GM19468 (cell line): ENCODE measurements at regions not wholly inside any gene's neighbourhood (a gene's known extent, or its start where the extent isn't known, plus 50 kb on each side); places are given as distances from the start of the nearest gene placed in this dataset.
A peak's percentile ranks its signal among the peaks of the same experiment; 100 is the strongest.
"Not testable (repeated sequence)": the region's sequence is repeated elsewhere in the genome, so short reads cannot be mapped to it uniquely, and the experiment has no call there.

Experiments used
- ATAC-seq: cut with Tn5 transposase; IDR thresholded peaks from one replicate; pipeline ENCODE4 v1.9.1; 2021; ENCODE audit warnings: mild to moderate bottlenecking, moderate library complexity, moderate number of reproducible peaks; ENCODE audit not compliant: unreplicated experiment; ENCODE audit errors: extremely low read depth

DNA sequence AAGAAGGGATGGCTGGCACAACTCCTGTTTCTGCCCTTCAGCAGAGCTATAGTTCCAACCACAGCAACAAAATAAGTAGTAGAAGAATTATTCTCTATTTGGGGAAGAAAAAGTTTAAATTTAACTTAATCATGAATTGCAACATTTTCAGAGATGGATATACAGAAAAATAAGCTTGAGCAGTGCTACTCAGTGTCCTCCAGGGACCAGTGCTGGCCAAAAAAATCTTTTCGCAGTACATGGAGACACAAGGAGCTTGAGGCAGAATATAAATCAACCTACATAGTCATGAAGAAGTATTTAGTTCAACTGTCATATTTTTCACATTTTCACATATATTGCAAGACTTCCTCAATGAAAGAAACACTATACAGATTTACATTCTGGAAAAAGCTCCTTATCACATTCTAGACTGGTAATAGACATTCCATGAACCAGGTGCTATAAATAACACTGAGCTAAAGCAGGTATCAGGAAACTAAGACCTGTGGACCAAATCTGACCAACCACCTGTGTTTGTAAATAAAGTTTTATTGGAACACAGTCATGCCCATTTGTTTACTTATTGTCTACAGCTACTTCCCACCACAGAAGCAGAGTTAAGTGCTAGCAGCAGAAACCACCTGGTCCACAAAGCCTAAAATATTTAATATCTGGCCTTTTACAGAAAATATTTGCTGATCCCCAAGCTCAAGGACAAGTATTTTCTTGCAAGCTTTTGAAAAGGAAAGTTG, 101.9 kb downstream of the RGS21 start:
- ATAC-seq, result no peak

DNA sequence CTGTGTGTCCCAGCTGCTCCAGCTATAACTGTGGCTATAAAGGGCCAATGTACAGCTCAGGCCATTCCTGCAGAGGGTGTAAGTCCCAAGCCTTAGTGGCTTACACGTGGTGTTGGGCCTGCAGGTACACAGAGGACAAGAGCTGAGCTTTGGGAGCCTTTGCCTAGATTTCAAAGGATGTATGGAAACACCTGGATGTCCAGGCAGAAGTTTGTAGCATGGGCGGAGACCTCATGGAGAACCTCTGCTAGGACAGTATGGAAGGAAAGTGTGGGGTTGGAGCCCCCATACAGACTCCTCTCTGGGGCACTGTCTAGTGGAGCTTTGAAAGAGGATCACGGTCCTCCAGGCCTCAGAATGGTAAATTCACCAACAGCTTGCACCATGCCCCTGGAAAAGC, 113.9 kb downstream of the RGS21 start:
- no peak for ATAC-seq

- ATAC-seq, result no peak
These were observed 118.9 kb downstream of the RGS21 start for GRCh38 chr1:192435704-192436103.

DNA sequence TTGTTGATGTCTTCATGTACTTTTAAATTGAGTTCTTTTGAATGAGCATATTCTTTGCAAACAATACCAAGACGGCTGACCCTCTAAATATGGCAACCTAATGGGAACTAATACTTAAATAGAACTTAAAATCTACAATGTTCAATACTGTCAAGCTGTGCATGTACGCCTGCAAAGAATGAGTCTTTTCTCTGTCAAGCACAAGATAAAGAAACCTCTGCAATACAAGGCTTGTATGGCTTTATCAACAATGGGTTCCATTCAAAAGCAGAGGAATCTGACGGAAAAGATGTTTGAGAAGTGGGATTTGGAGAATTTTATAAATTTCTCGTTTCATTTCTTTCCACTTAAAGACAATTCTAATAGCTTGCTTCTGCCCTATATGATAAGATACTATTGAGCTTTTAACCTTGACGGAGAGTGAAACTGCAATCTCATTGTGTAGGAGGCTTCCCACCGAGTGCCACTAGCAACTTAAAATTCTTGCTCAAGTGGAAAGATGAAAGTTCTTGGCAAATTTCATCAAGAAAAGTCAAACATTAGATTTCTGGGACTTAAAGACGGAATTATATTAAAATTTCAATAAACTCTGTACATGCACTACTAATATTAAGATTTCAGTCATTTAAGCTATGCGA, 119.8 kb downstream of the RGS21 start:
- ATAC-seq, result no peak

DNA sequence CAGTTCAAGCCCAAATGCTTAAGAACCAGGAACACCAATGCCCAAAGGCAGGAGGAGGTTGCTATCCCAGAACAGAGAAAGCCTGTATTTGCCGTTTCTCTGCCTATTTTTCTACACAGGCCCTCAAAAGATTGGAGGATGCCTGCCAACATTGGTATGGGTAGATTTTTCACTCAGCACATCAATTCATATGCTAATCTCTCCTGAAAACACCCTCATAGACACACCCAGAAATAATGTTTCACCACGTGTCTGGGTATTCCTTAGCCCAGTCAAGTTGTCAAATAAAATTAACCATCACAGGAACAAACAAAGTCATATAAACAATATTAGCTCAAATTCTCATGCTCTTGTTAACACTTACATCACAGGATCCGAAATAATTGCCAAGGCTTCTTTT, 121.9 kb downstream of the RGS21 start:
- ATAC-seq, result no peak

DNA sequence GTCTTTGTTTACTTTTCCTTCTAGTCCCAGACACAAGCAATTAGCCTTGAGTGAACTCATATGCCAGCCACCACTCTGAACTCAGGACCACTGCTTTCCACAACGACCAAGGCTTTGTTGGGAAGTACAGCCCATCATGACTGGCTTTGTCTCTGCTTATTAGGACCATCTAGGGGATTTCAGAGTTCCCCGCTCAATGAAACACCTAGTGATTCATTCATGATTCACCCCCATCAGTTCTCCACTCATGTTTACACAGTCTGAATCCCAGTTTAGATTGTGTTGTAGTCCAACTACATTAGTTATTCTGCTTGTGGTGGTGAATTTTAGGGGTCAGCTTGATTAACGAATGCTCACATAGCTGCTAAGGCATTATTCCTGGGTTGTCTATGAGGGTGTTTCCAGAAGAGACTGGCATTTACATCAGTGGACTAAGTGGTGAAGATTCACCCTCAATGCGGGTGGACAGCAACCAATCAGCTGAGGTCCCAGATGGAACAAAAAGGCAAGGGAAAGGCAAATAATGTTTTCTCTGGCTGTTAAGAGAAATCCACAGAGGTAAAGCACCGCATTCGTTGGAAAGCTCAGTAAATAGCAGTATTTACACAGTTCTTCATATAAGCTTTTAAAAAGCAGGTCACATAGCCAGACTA, 122.7 kb downstream of the RGS21 start:
- ATAC-seq, result no peak

- ATAC-seq, result no peak
These were observed 124.7 kb downstream of the RGS21 start for GRCh38 chr1:192441492-192441891.

DNA sequence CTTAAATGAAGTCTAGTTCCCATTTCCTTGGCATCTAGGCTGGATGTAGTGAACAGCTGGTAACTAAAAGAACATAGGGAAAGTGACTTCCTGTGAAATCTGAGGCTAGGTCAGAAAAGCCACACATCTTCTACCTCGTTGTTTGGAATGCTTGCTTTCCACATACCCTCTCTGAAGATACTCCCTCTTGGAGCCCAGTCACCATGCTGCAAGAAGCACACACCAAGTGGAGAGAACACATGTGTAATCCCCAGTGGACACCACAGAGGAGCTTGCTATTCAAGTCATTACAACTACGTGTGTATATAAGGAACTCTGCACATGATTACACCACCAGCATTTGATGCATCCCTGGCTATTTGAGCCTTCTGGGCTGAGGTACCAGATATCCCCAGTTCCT, 125.9 kb downstream of the RGS21 start:
- no peak for ATAC-seq

DNA sequence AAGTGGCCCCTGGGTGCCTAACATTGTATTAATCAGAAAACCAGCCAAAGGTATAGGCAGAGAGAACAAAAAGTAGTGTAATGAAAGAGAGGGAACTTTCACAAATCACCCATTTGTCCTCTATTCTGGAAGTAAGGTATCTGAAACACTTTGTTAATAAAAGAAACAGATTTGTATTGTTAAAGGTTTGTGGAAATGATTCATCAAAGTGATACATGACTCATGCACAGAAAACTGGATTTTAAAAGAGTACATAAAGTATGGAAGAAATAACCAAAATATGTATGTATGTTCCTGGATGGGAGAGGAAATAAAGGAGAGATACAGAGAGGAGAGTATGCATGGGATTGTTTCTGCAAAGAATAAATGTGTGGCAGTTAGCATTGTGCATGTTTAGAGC, 126.8 kb downstream of the RGS21 start:
- ATAC-seq, result no peak

GRCh38 chr1:192445241-192445640, 128.4 kb downstream of the RGS21 start:
- ATAC-seq, result no peak

DNA sequence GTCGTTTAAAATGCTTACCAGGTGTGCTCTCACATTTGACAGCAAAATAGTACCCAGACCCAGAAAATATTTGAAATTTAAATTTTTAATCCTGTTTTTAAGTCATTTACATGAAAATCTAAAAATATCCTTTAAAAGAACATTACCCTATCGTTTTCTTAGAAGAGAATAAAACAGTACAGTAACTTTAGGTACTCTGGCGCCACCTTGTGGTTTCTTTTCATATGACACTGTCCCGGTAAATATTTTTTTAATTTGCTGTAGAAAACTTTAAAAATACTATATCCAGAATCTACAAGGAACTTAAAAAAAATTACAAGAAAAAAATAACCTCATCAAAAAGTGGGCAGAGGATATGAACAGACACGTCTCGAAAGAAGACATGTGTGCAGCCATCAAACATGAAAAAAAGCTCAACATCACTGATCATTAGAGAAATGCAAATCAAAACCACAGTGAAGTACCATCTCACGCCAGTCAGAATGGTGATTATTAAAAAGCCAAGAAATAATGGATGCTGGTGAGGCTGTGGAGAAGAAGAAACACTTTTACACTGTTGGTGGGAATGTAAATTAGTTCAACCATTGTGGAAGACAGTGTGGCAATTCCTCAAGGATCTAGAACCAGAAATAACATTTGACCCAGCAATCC, 129.2 kb downstream of the RGS21 start:
- ATAC-seq, result peak; percentile 36

GRCh38 chr1:192448026-192448578, 127.5 kb upstream of the RGS1 start:
- no peak for ATAC-seq

- no peak for ATAC-seq
These were observed 122.1 kb upstream of the RGS1 start for GRCh38 chr1:192453360-192453992.

DNA sequence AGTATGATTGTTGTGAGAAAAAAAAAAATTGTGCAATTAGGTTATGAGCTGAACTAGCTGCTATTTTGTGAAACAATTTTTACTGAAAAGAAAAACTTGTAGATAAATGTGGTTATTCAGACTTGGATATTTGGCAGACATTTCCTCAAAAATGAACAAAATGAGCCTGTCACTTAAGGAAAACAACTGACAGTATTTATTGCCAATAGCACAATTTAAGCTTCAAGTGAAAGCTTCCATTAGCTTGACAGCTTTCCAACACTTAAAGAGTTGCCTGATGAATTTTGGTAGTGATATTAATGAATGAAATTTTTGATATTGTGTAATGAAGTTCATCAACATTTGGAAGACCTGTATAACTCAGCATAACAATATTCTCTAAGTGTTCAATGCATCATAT, 116.1 kb upstream of the RGS1 start:
- no peak for ATAC-seq

DNA sequence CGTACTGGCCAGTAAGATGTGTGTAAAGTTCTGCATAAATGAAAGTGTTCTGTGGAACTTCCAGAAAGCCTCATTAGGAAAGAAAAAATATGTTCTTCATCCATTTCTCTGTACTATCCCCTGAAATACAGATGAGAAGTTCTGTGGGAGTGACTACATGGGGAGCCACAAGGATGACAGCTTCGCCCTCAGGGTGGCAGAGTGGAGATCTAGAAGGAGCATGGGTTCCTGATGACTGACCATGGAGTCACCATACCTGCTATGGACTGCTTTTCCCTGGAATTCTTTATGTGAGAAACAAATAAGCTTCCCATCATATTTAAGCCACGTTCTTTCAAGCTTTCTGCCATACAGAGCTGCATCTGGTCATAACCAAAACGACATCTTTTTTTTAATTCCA, 113.9 kb upstream of the RGS1 start:
- no peak for ATAC-seq

- no peak for ATAC-seq
These were observed 113.0 kb upstream of the RGS1 start for GRCh38 chr1:192462616-192463015.

DNA sequence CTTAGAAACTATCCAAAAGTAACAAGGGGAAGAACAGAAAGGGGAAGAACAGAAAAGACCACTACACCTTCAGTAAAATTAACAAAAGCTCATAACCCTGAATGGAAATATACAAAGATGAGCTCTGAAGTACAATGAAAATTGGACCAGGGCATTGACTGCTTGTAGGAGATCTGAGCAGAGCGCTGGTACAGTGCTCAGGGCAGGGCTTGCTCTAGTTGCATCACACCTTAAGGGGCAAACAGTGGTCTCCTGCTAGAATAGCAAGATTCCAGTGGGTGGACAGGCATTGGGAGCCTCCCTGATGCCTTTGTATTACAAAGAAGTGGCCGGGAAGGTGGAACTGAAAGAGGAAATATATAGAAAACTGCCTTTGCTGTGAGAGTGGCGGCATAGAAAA, 111.9 kb upstream of the RGS1 start:
- no peak for ATAC-seq

DNA sequence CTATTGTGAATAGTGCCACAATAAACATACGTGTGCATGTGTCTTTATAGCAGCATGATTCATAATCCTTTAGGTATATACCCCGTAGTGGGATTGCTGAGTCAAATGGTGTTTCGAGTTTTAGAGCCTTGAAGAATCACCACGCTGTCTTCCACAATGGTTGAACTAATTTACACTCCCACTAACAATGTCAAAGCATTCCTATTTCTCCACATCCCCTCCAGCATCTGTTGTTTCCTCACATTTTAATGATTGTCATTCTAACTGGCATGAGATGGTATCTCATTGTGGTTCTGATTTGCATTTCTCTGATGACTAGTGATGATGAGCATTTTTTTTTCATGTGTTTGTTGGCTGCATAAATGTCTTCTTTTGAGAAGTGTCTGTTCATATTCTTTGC, 110.4 kb upstream of the RGS1 start:
- ATAC-seq, result not testable (repeated sequence)

DNA sequence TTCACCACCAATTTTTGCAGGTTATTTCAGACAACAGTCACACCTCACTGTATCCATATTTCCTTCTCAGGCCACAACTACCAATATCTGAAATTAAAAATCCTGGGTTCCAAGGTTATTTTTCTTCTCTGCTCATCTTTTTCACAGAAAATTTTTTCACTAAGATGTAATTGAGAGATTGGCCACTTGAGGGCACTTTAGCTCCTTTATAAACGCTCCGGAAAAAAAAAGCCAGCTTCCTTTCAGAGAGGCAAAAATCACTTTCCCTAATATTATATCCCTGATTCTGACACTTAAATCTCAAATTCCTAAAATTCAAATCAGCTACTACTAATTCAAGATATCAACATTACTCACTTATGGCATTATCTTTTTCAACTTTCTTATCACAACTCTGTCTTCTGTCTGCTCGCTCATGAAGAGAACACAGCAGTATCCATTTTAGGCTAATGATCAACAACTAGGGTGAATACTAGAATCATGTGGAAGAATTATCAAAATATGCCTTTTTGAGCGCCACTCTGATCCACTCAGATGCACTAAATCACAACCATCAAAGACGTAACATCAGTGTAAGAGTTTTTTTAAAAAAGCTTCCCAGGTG, 101.4 kb upstream of the RGS1 start:
- no peak for ATAC-seq

- ATAC-seq, result no peak
These were observed 100.2 kb upstream of the RGS1 start for GRCh38 chr1:192475329-192475728.
